Keratinocyte (primary cell): ENCODE measurements at regions not wholly inside any gene's neighbourhood (a gene's known extent, or its start where the extent isn't known, plus 50 kb on each side); places are given as distances from the start of the nearest gene placed in this dataset.

Experiments used
- DNase-seq: peaks from one replicate; pipeline ENCODE4 v3.0.0-alpha.2; 2011; ENCODE audit warnings: low read depth, missing footprints, low spot score
- FAIRE-seq: peaks from 2 replicates; lab custom pipeline; 2011; peaks lifted over from hg19 to GRCh38; lab: Jason Lieb, UNC
- H2AFZ ChIP-seq: 2 replicates; pipeline ENCODE4 v1.6.0; 2012; ENCODE audit warnings: low read length, control low read depth, inconsistent platforms; ENCODE audit not compliant: control insufficient read depth
- H3K27ac ChIP-seq: 2 replicates; pipeline ENCODE4 v1.5.1; 2011; ENCODE audit warnings: low read length; ENCODE audit not compliant: control insufficient read depth, insufficient read depth
- H3K27me3 ChIP-seq: 3 replicates; pipeline ENCODE4 v1.6.0; 2011; ENCODE audit warnings: low read length; ENCODE audit not compliant: control insufficient read depth, insufficient read depth; ENCODE audit errors: extremely low read depth
- H3K36me3 ChIP-seq, 2 experiments: 2 replicates in 1 of 2; 3 replicates in 1 of 2; pipeline ENCODE4 v1.5.1; 2011; ENCODE audit warnings: low read length in 2 of 2, mild to moderate bottlenecking in 1 of 2; ENCODE audit not compliant: control insufficient read depth in 2 of 2, insufficient read depth in 2 of 2; ENCODE audit errors: extremely low read depth in 1 of 2
- H3K4me1 ChIP-seq: 3 replicates; pipeline ENCODE4 v1.5.1; 2011; ENCODE audit warnings: low read length; ENCODE audit not compliant: control insufficient read depth, insufficient read depth; ENCODE audit errors: extremely low read depth
- H3K4me2 ChIP-seq: 3 replicates; pipeline ENCODE4 v1.6.0; 2011; ENCODE audit warnings: low read depth, low read length; ENCODE audit not compliant: control insufficient read depth, insufficient read depth; ENCODE audit errors: extremely low read depth
- H3K4me3 ChIP-seq, 3 experiments: fragments of 200-600 bp in 1 of 3; sonication (generic) in 1 of 3; 2 replicates in 2 of 3; 3 replicates in 1 of 3; pipeline ENCODE4 v1.5.1; 2011 to 2016; ENCODE audit warnings: low read length in 3 of 3, mild to moderate bottlenecking in 3 of 3, control low read depth in 2 of 3, inconsistent platforms in 1 of 3, low read depth in 1 of 3, mixed read lengths in 1 of 3, mixed run types in 1 of 3, moderate library complexity in 1 of 3; ENCODE audit not compliant: control insufficient read depth in 2 of 3, insufficient read depth in 2 of 3; ENCODE audit errors: extremely low read depth in 1 of 3
- H3K79me2 ChIP-seq: 2 replicates; pipeline ENCODE4 v1.6.0; 2012; ENCODE audit warnings: low read length; ENCODE audit not compliant: control insufficient read depth, insufficient read depth
- H3K9ac ChIP-seq: 3 replicates; pipeline ENCODE4 v1.6.0; 2011; ENCODE audit warnings: low read length; ENCODE audit not compliant: control insufficient read depth, insufficient read depth; ENCODE audit errors: extremely low read depth
- H3K9me1 ChIP-seq: 3 replicates; pipeline ENCODE4 v1.6.0; 2011; ENCODE audit warnings: low read length; ENCODE audit not compliant: control insufficient read depth, insufficient read depth; ENCODE audit errors: extremely low read depth
- H3K9me3 ChIP-seq: 2 replicates; pipeline ENCODE4 v1.5.1; 2012; ENCODE audit warnings: low read depth, low read length; ENCODE audit not compliant: control insufficient read depth
- H4K20me1 ChIP-seq: 3 replicates; pipeline ENCODE4 v1.6.0; 2011; ENCODE audit warnings: low read length; ENCODE audit not compliant: control insufficient read depth, insufficient read depth; ENCODE audit errors: extremely low read depth
- EZH2 ChIP-seq: IDR thresholded peaks from one replicate; pipeline ENCODE4 v1.6.1; 2012; ENCODE audit warnings: inconsistent platforms, mild to moderate bottlenecking, low read length, moderate library complexity
- dilution Hi-C: fragments of 300-500 bp; cut with MboI; formaldehyde crosslinking; loops from one replicate; pipeline ENCODE4 v1.7.0; 2020; ENCODE audit warnings: low sequenced_read_pairs; ENCODE audit not compliant: extremely low pct_ligation_motif_present
- TF ChIP-seq, protein P1 (sequence below), 3 experiments: IDR thresholded peaks in 1 of 3; conservative IDR thresholded peaks in 1 of 3; optimal IDR thresholded peaks in 1 of 3; 2 replicates in 2 of 3; 3 replicates in 1 of 3; pipeline versions ENCODE3 to v1.5.1; 2011; ENCODE audit warnings: low read length in 3 of 3, mild to moderate bottlenecking in 3 of 3, moderate library complexity in 2 of 3, control low read depth in 1 of 3, inconsistent platforms in 1 of 3; ENCODE audit not compliant: insufficient read depth in 2 of 3; ENCODE audit errors: extremely low read depth in 1 of 3

DNA sequence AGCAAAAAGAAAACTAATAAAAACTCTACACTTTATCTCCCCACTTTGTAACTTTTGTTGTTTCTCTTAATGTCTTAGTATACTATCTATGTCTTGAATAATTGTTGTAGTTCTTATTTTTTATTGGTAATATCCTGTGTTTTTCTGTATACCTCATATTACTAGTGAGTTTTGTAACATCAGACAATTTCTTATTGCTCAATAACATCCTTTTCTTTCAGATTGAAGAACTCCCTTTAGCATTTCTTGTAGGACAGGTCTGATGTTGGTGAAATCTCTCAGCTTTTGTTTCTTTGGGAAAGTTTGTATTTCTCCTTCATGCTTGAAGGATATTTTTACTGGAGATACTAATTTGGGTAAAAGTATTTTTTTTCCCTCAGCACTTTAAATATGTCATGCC is 79.8 kb upstream of the LRRC8B start:
- Histone ChIP-seq H4K20me1 (no peaks in the 10 kb centered on the region), H3K4me2 (no peak overlapping the region), H3K79me2 (no peaks in the 10 kb centered on the region), H3K9me3 (no peaks in the 10 kb centered on the region), H3K27ac (no peak overlapping the region), H3K36me3 (no peaks in the 10 kb centered on the region), H3K4me1 (no peaks in the 10 kb centered on the region), H3K9ac (no peak overlapping the region), H3K27me3 (no peaks in the 10 kb centered on the region), H2AFZ (no peak overlapping the region), H3K4me3 (no peak overlapping the region), H3K9me1 (no peaks in the 10 kb centered on the region)
- FAIRE-seq (no peak), DNase-seq (no peak)
- dilution Hi-C loops: no loop called here
- no peak for TF ChIP-seq EZH2
- TF ChIP-seq, protein P1, sequence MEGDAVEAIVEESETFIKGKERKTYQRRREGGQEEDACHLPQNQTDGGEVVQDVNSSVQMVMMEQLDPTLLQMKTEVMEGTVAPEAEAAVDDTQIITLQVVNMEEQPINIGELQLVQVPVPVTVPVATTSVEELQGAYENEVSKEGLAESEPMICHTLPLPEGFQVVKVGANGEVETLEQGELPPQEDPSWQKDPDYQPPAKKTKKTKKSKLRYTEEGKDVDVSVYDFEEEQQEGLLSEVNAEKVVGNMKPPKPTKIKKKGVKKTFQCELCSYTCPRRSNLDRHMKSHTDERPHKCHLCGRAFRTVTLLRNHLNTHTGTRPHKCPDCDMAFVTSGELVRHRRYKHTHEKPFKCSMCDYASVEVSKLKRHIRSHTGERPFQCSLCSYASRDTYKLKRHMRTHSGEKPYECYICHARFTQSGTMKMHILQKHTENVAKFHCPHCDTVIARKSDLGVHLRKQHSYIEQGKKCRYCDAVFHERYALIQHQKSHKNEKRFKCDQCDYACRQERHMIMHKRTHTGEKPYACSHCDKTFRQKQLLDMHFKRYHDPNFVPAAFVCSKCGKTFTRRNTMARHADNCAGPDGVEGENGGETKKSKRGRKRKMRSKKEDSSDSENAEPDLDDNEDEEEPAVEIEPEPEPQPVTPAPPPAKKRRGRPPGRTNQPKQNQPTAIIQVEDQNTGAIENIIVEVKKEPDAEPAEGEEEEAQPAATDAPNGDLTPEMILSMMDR (optimal IDR thresholded peaks at IDR 0.05 in 1 of 3, IDR thresholded peaks at IDR 0.05 in 1 of 3, conservative IDR thresholded peaks at IDR 0.05 in 1 of 3; ENCODE audit: extremely low read depth in 1 of 3, insufficient read depth in 2 of 3, low read length in 3 of 3): no peak

DNA sequence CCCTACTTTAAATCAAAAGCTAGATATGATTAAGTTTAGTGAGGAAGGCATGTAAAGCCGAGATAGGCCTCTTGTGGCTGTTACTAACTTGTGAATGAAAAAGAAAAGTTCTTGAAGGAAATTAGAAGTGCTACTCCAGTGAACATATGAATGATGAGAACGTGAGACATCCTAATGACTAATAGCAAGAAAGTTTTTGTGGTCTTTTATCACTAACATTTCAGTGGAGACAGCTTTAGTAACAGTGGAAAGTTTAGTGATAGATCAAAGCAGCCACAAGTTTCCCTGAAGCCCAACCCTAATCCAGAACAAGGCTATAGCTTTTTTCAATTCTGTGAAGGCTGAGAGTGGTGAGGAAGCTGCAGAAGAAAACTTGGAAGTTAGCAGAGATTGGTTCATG is 73.6 kb upstream of the LRRC8B start:
- Histone ChIP-seq H2AFZ (no peak overlapping the region), H3K27me3 (no peaks in the 10 kb centered on the region), H3K36me3 (no peaks in the 10 kb centered on the region), H3K4me1 (peaks cover 26% of the 10 kb centered on the region), H3K9ac (no peak overlapping the region), H3K27ac (no peak overlapping the region), H3K9me1 (no peaks in the 10 kb centered on the region), H3K4me3 (no peak overlapping the region), H3K79me2 (no peaks in the 10 kb centered on the region), H3K9me3 (no peaks in the 10 kb centered on the region), H3K4me2 (no peak overlapping the region), H4K20me1 (no peaks in the 10 kb centered on the region)
- TF ChIP-seq, protein P1 (optimal IDR thresholded peaks at IDR 0.05 in 1 of 3, IDR thresholded peaks at IDR 0.05 in 1 of 3, conservative IDR thresholded peaks at IDR 0.05 in 1 of 3; ENCODE audit: extremely low read depth in 1 of 3, insufficient read depth in 2 of 3, low read length in 3 of 3): no peak
- TF ChIP-seq EZH2: no peak
- DNase-seq: no peak
- no peak for FAIRE-seq
- dilution Hi-C loops: no loop called here
